Left hindlimb (tissue), 1 donor: ENCODE measurements at regions not wholly inside any gene's neighbourhood (a gene's known extent, or its start where the extent isn't known, plus 50 kb on each side); places are given as distances from the start of the nearest gene placed in this dataset.

ENCODE experiments used
- DNase-seq: peaks from one replicate; pipeline ENCODE4 v3.0.0-alpha.2; 2018

- no peak for DNase-seq
Observed at GRCh38 chr6:1054653-1055014, 257.3 kb upstream of the FOXQ1 start.

DNA sequence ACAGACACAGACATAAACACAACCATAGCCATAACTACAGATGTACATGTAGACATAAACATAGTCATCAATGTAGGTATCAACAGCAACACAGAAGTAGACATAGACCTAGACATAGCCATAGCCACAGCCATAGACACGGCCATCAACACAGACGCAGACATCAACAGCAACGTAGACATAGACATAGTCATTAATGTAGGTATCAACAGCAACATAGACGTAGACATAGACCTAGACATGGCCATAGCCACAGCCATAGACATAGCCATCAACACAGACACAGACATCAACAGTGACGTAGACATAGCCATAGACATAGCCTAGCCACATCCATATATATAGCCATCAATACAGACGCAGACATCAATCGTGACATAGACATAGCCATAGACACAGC lies 258.3 kb upstream of the FOXQ1 start:
- DNase-seq = no peak

DNA sequence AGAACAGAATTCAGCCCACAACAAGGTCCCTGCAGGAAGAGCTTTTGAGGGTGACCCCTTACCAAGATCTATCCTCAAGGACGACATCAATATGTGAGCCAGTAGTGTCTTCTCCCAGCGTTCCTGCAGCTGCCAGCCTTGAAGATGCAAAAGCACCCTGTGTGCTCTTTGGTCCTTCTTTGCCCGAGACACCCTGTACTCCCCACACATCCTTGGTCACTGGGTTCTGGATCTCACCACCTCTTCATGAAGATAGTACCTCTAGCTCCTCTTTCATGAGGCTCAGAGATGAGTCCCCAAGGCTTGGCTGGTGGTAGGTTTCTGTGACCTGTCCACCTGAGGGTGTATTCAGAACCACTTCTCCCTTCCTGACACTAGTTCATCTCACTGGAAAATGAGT lies 259.6 kb upstream of the FOXQ1 start:
- DNase-seq = no peak

DNA sequence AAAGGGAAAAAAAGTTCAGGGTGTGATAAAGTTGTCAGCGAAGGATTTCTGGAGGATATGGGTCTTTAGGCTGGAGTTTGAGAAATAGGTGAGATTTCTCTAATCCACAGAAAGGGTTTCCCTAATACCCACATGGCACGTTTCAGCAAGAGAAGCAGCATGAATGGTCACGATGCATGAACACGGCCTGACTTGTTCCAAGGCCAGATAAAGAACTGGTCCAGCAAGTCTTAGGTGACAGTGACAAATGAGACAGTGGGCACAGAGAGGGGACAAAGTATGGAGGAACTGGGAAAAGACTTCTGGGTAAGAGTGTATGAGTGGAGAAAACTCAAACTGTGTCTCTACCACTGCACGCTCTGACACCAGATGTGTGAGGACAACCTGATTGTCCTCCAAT lies 262.0 kb upstream of the FOXQ1 start:
- no peak for DNase-seq

GRCh38 chr6:1049170-1049569 lies 262.7 kb upstream of the FOXQ1 start:
- no peak for DNase-seq

DNA sequence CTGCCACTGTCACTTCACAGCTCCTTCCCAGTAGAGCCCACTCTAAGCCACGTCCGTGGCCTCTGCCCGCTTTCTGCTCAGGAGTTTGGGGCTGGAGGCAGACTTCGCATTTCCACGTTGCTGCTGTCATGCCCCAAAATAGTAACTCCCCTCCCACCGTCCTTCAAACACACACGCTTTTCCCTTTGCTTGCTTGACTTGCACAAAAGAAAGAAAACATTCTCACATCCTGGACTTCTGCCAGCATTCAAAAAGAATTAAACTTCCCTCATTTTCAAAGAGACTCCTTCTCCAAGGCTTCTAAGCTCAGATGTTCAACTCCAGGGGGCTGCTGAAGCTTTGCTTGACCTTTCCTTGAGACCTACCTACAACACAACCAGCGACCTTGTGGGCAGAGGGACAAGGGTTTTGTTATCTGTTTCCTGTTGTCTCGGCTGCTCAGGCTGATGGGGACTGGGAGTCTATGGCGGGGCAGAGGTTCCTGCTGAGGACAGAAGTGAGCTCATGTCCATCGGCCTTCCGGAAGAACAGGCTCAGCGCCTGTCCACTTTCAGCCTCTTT lies 263.8 kb upstream of the FOXQ1 start:
- no peak for DNase-seq

GRCh38 chr6:1045239-1045638 lies 266.7 kb upstream of the FOXQ1 start:
- no peak for DNase-seq

GRCh38 chr6:1044040-1044836 lies 267.7 kb upstream of the FOXQ1 start:
- DNase-seq = no peak

- DNase-seq = no peak
Observed at GRCh38 chr6:1043458-1043836, 268.5 kb upstream of the FOXQ1 start.

- no peak for DNase-seq
Observed at GRCh38 chr6:1042583-1043457, 269.1 kb upstream of the FOXQ1 start.

- no peak for DNase-seq
Observed at GRCh38 chr6:1040393-1040792, 271.5 kb upstream of the FOXQ1 start.

GRCh38 chr6:1039746-1040145 lies 272.2 kb upstream of the FOXQ1 start:
- DNase-seq = no peak

GRCh38 chr6:1039191-1039590 lies 272.7 kb upstream of the FOXQ1 start:
- DNase-seq = no peak

DNA sequence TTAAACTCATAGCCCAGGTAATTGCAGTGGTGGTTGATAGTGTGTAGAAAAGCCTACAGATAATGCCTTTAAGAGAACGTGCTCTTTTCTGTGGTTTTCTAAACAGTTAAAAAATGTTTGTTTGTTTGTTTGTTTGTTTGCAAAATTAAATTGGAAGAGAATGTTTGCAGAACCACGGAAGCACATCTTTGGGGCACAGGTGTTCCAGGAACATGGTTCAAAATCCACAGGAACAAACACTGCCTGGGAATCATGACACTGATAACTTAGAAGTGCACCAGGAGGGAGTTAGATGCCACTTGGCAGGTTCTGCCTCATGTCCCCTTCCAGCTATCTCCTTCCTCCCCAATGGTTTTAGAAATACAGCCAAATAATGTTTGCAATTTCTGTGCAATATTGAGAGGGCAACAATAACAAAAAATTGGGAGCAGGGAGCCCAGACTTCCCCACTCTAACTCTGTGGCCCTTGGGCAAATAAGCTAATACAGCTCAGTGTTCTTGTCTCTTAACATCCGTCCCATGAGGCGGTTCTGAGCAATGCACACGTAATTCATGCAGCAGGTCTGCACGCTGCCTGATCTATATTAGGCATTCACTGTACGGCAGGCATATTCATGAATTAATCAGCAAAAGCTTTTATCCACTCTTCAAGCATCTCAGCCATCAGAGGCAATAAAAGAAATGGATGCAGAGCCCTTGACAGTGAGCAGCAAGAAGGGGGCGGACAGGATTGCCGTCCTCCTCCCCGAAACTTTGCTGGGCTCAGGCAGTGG lies 274.3 kb upstream of the FOXQ1 start:
- no peak for DNase-seq

- no peak for DNase-seq
Observed at GRCh38 chr6:1035401-1035800, 276.5 kb upstream of the FOXQ1 start.

DNA sequence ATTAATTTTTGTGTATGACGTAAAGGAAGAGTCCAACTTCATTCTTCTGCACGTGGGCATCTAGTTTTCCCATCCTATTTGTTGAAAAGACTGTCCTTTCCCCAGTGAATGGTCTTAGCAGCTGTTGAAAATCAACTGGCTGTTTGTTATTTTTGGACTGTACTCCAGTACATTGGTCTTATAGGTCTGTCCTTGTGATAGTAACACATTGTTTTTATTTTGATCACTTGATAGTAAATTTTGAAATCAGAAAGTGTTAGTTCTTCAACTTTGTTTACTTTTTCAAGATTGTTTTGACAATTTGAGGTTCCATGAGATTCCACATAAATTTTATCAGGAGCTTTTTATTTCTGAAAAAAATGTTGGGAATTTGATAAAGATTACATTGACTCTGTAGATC lies 280.2 kb upstream of the FOXQ1 start:
- DNase-seq = no peak

DNA sequence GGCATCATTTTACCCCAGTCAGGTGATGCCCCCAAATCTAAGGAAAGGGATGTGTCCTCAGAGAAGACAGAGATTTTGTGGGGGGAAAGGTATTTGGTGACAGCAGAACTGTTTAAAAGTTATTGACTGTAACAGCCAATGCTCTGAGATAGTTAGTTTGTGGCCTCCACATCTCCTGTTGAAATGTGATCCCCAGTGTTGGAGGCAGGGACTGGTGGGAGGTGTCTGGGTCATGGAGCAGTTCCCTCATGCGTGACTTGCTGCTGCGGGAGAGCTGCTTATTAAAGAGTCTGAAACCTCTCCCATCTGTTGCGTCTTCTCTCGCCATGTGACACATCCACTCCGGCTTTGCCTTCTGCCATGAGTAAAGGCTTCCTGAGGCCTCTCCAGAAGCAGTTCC lies 282.8 kb upstream of the FOXQ1 start:
- no peak for DNase-seq

- no peak for DNase-seq
Observed at GRCh38 chr6:1028723-1029122, 283.2 kb upstream of the FOXQ1 start.

GRCh38 chr6:1027795-1028569 lies 283.9 kb upstream of the FOXQ1 start:
- no peak for DNase-seq

GRCh38 chr6:1027109-1027794 lies 284.6 kb upstream of the FOXQ1 start:
- no peak for DNase-seq

GRCh38 chr6:1025821-1026220 lies 286.1 kb upstream of the FOXQ1 start:
- DNase-seq = no peak

- peak; percentile 49 for DNase-seq
Observed at GRCh38 chr6:1024587-1024986, 287.3 kb upstream of the FOXQ1 start.
